GM12873 (cell line): ENCODE measurements at regions not wholly inside any gene's neighbourhood (a gene's known extent, or its start where the extent isn't known, plus 50 kb on each side); places are given as distances from the start of the nearest gene placed in this dataset.

Experiments
- TF ChIP-seq, protein P1 (sequence below): IDR thresholded peaks from 2 replicates; pipeline ENCODE4 v1.5.1; 2012; ENCODE audit warnings: low read depth, mild to moderate bottlenecking, moderate library complexity, low read length, control low read depth; ENCODE audit not compliant: insufficient read depth; ENCODE audit errors: missing control alignments

DNA sequence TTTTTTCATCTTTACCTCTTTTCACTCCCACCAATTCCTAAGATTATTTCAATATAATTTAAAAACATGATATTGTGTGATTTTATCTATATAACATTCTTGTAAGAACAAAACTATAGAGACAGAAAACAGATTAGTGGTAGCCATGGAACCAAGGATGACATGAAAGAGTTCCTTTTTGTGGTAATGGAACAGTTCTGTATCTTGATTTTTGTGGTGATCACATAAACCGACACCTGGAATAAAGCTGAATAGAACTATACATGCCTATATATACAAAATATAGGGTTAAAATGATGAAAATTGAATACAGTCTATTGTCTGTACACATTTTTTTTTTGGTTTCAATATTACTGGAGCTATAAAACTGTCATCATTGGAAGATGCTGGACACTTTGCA lies 945.4 kb downstream of the SI start:
- TF ChIP-seq, protein P1, sequence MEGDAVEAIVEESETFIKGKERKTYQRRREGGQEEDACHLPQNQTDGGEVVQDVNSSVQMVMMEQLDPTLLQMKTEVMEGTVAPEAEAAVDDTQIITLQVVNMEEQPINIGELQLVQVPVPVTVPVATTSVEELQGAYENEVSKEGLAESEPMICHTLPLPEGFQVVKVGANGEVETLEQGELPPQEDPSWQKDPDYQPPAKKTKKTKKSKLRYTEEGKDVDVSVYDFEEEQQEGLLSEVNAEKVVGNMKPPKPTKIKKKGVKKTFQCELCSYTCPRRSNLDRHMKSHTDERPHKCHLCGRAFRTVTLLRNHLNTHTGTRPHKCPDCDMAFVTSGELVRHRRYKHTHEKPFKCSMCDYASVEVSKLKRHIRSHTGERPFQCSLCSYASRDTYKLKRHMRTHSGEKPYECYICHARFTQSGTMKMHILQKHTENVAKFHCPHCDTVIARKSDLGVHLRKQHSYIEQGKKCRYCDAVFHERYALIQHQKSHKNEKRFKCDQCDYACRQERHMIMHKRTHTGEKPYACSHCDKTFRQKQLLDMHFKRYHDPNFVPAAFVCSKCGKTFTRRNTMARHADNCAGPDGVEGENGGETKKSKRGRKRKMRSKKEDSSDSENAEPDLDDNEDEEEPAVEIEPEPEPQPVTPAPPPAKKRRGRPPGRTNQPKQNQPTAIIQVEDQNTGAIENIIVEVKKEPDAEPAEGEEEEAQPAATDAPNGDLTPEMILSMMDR: no peak

DNA sequence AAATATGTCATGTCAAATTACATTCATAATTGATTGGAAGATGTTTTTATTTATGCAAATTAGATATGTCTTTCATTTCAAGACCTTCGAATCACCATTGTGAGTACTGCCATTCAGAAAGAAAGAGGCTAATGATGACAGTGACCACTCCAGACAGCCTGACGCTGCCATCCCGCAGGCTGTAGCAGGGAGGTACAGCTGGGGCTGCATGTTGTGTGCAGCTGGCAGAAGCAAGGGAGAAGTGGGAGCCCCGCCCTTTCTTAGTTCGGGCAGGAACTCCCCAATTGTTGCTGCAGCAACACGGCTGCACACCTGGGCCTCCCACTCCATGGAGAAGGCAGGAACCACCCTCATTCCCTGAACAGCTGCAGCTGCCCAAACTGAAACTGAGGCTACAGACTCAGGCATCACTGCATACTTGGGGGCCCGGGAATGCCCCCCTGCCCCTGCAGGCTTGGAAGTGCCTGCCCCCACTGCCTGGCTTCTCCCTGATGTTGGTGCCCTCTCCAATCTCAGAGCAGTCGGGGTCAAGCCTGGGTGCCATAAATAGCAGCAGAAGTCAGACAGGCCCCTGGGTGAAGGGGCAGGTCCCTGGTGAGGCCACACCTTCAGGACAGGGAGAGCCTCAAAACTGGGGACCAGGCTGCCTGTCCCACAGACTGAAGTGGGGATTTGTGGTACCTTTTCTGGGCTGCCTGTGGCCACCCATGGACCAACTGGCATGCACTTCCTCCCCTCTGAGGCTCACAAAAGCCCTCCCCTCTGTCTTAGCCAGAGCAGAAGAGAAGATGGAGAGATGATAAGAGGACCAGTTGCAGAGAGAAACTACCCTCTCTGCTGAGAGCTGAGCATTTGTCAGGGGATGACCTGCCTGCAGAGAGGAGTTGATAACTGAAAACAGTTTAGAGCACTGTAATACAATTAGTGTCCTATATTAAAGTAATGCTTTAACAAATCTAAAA lies 964.6 kb downstream of the SI start:
- TF ChIP-seq, protein P1: no peak

DNA sequence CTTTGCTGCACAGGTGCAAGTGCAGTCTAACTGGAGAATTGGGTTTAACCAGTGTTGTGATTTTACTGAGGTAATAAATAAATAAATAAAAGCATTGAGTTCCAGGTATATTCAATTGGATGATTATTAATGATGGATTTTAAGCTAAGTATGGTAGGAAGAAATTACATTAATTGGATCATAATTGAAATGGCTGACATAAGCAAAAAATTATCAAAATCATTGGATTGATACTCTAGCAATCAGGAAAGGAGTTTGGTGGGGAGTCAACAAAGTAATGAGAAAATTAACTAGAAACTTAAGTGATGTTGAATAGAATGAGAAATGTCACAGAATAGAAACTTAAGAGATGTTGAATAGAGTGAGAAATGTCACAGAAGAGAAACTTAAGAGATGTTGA lies 981.9 kb downstream of the SI start:
- TF ChIP-seq, protein P1: no peak

GRCh38 chr3:164095949-164096348 lies 982.3 kb downstream of the SI start:
- TF ChIP-seq, protein P1: no peak

GRCh38 chr3:164095279-164095678 lies 983.0 kb downstream of the SI start:
- TF ChIP-seq, protein P1: no peak

GRCh38 chr3:164094546-164094945 lies 983.8 kb downstream of the SI start:
- TF ChIP-seq, protein P1: no peak

- TF ChIP-seq, protein P1: no peak
These were observed 998.1 kb downstream of the SI start for GRCh38 chr3:164080208-164080607.
